RWPE2 (cell line): ENCODE measurements at regions not wholly inside any gene's neighbourhood (a gene's known extent, or its start where the extent isn't known, plus 50 kb on each side); places are given as distances from the start of the nearest gene placed in this dataset.

Experiments used
- ATAC-seq: fragments of 200-7000 bp; cut with Tn5 transposase; 3 replicates; pipeline ENCODE4 v1.9.1; 2021; ENCODE audit warnings: low read depth
- DNase-seq: peaks from one replicate; pipeline ENCODE4 v3.0.0-alpha.2; 2020; ENCODE audit warnings: low spot score
- H3K27ac ChIP-seq: fragments of 450-650 bp; 2 replicates; pipeline ENCODE4 v1.5.1; 2017; ENCODE audit warnings: mild to moderate bottlenecking; ENCODE audit not compliant: poor library complexity, severe bottlenecking
- H3K27me3 ChIP-seq: fragments of 250-450 bp; sonication (Bioruptor Pico); 2 replicates; pipeline ENCODE4 v1.5.1; 2021; ENCODE audit warnings: mild to moderate bottlenecking, moderate library complexity; ENCODE audit not compliant: insufficient read depth, poor library complexity, severe bottlenecking
- H3K36me3 ChIP-seq: fragments of 250-450 bp; sonication (Bioruptor Pico); 2 replicates; pipeline ENCODE4 v1.5.1; 2020; ENCODE audit warnings: low read depth, mild to moderate bottlenecking, moderate library complexity
- H3K4me1 ChIP-seq: fragments of 250-450 bp; sonication (Bioruptor Pico); 2 replicates; pipeline ENCODE4 v1.5.1; 2021; ENCODE audit warnings: mild to moderate bottlenecking, moderate library complexity; ENCODE audit not compliant: insufficient read depth, poor library complexity, severe bottlenecking
- H3K4me3 ChIP-seq: fragments of 250-450 bp; sonication (Bioruptor Pico); 2 replicates; pipeline ENCODE4 v1.5.1; 2021; ENCODE audit warnings: mild to moderate bottlenecking, moderate library complexity; ENCODE audit not compliant: severe bottlenecking
- H3K9me3 ChIP-seq: fragments of 250-450 bp; sonication (Bioruptor Pico); 2 replicates; pipeline ENCODE4 v1.5.1; 2021; ENCODE audit warnings: mild to moderate bottlenecking, moderate library complexity; ENCODE audit not compliant: severe bottlenecking
- TF ChIP-seq, protein P1 (sequence below): fragments of 450-650 bp; IDR thresholded peaks from one replicate; pipeline ENCODE4 v1.5.1; 2017; ENCODE audit warnings: mild to moderate bottlenecking, moderate library complexity; ENCODE audit not compliant: poor library complexity, severe bottlenecking

GRCh38 chr18:24935896-24936295 lies 416.1 kb downstream of the ZNF521 start:
- Histone ChIP-seq H3K4me1 (no peaks in the 10 kb centered on the region), H3K27me3 (no peaks in the 10 kb centered on the region), H3K4me3 (no peak overlapping the region), H3K9me3 (no peaks in the 10 kb centered on the region), H3K36me3 (no peaks in the 10 kb centered on the region), H3K27ac (no peak overlapping the region)
- ATAC-seq, result no peak
- DNase-seq, result no peak
- TF ChIP-seq, protein P1, sequence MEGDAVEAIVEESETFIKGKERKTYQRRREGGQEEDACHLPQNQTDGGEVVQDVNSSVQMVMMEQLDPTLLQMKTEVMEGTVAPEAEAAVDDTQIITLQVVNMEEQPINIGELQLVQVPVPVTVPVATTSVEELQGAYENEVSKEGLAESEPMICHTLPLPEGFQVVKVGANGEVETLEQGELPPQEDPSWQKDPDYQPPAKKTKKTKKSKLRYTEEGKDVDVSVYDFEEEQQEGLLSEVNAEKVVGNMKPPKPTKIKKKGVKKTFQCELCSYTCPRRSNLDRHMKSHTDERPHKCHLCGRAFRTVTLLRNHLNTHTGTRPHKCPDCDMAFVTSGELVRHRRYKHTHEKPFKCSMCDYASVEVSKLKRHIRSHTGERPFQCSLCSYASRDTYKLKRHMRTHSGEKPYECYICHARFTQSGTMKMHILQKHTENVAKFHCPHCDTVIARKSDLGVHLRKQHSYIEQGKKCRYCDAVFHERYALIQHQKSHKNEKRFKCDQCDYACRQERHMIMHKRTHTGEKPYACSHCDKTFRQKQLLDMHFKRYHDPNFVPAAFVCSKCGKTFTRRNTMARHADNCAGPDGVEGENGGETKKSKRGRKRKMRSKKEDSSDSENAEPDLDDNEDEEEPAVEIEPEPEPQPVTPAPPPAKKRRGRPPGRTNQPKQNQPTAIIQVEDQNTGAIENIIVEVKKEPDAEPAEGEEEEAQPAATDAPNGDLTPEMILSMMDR, result no peak

GRCh38 chr18:24936691-24937090 lies 415.3 kb downstream of the ZNF521 start:
- H3K27me3 ChIP-seq, result no peaks in the 10 kb centered on the region
- TF ChIP-seq, protein P1, result no peak
- no peak for ATAC-seq
- DNase-seq, result no peak
- H3K4me3 ChIP-seq, result no peak overlapping the region
- no peaks in the 10 kb centered on the region for H3K4me1 ChIP-seq
- no peaks in the 10 kb centered on the region for H3K9me3 ChIP-seq
- H3K27ac ChIP-seq, result no peak overlapping the region
- no peaks in the 10 kb centered on the region for H3K36me3 ChIP-seq

DNA sequence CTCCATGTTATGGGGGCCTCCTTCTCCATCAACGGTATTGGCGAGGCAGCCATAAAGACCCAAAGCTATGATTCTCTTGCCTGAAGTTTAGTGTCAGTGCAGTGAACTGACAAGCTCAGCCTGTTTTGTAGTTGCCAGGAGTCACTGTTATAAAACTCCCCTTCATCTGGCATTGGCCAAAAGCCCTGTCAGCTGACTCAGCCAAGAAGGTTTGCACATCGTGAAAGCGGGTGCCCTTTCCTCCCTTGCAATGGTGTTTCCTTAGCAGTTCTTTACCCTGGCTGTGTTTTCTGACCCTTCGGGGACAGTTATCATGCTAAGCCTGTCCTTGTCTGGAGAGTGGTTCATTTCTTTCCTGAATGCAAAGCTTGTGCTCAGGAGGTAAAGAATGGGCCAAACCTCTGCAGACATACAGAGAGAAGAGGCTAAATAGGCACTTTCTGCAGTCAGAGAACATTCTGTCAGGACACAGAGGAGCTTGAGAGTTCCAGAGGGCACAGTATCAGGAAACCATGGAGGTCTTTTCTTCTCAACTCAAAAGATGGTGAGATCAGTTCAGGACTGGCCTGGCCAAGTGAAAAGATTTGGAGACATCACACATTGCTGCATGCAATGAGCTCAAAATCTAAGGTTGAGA lies 414.2 kb downstream of the ZNF521 start:
- H3K27ac ChIP-seq, result no peak overlapping the region
- no peaks in the 10 kb centered on the region for H3K4me1 ChIP-seq
- TF ChIP-seq, protein P1, result no peak
- H3K4me3 ChIP-seq, result no peak overlapping the region
- no peaks in the 10 kb centered on the region for H3K36me3 ChIP-seq
- ATAC-seq (no peak), DNase-seq (no peak)
- H3K27me3 ChIP-seq, result no peaks in the 10 kb centered on the region
- no peaks in the 10 kb centered on the region for H3K9me3 ChIP-seq

DNA sequence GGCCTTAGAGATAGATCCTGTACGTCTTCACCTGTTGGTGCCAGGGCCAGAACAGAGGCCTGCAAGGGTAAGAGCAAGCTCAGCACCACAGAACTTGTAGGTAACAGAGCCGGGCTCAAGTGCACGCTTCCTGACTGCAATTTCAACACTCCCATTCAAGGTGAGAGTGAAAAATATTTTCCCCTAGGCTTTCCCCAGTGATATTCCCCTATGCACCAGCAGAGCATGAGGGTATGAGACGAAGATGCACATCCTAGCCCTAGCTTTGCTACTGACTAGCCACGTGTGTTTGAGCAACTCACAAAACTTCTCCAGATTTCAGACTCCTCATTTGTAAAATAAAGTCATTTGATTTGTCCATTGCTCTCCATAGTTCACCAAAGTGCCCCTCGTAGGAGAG lies 411.6 kb downstream of the ZNF521 start:
- H3K4me1 ChIP-seq, result no peaks in the 10 kb centered on the region
- no peaks in the 10 kb centered on the region for H3K9me3 ChIP-seq
- H3K36me3 ChIP-seq, result no peaks in the 10 kb centered on the region
- H3K27me3 ChIP-seq, result no peaks in the 10 kb centered on the region
- ATAC-seq (no peak), DNase-seq (no peak)
- H3K27ac ChIP-seq, result no peak overlapping the region
- no peak overlapping the region for H3K4me3 ChIP-seq
- TF ChIP-seq, protein P1, result no peak

GRCh38 chr18:24941174-24941951 lies 410.6 kb downstream of the ZNF521 start:
- H3K9me3 ChIP-seq, result no peaks in the 10 kb centered on the region
- no peaks in the 10 kb centered on the region for H3K4me1 ChIP-seq
- no peak overlapping the region for H3K27ac ChIP-seq
- ATAC-seq, result no peak
- H3K4me3 ChIP-seq, result no peak overlapping the region
- H3K27me3 ChIP-seq, result no peaks in the 10 kb centered on the region
- no peak for DNase-seq
- TF ChIP-seq, protein P1, result no peak
- no peaks in the 10 kb centered on the region for H3K36me3 ChIP-seq
